IgD-negative memory B cell (primary cell): ENCODE measurements at regions not wholly inside any gene's neighbourhood (a gene's known extent, or its start where the extent isn't known, plus 50 kb on each side); places are given as distances from the start of the nearest gene placed in this dataset.
A peak's percentile ranks its signal among the peaks of the same experiment; 100 is the strongest.

Experiments used
- H3K27ac Mint-ChIP-seq, 3 donors: one replicate each; pipeline ENCODE4 v1.8.0; 2020 to 2022; ENCODE audit warnings: mild to moderate bottlenecking in 3 of 3, mixed read lengths in 3 of 3, moderate library complexity in 1 of 3
- H3K27me3 Mint-ChIP-seq: one replicate; pipeline ENCODE4 v1.8.0; 2021; ENCODE audit warnings: mixed read lengths
- H3K36me3 Mint-ChIP-seq: one replicate; pipeline ENCODE4 v1.8.0; 2020; ENCODE audit warnings: mild to moderate bottlenecking, mixed read lengths
- H3K4me1 Mint-ChIP-seq, 3 donors: one replicate each; pipeline ENCODE4 v1.8.0; 2020 to 2022; ENCODE audit warnings: mixed read lengths in 3 of 3, mild to moderate bottlenecking in 1 of 3
- H3K4me3 Mint-ChIP-seq, 4 donors: one replicate each; pipeline ENCODE4 v1.8.0; 2020 to 2022; ENCODE audit warnings: mild to moderate bottlenecking in 4 of 4, mixed read lengths in 4 of 4, moderate library complexity in 3 of 4
- H3K9me3 Mint-ChIP-seq, 3 donors: one replicate each; pipeline ENCODE4 v1.8.0; 2020 to 2021; ENCODE audit warnings: mixed read lengths in 3 of 3, mild to moderate bottlenecking in 1 of 3

GRCh38 chr1:200354243-200354642 is 55.6 kb downstream of the ZNF281 start:
- Mint-ChIP-seq H3K36me3 (peaks cover 1% of the 10 kb centered on the region), H3K27ac (no peak overlapping the region), H3K9me3 (no peaks in the 10 kb centered on the region), H3K4me3 (no peak overlapping the region), H3K4me1 (peaks cover 18 to 25% (median 22%) of the 10 kb centered on the region in 3 donors), H3K27me3 (no peaks in the 10 kb centered on the region)

- Mint-ChIP-seq H3K4me3 (peak overlapping the region in 1 of 4 donors; percentile 18), H3K27ac (no peak overlapping the region), H3K9me3 (no peaks in the 10 kb centered on the region), H3K27me3 (no peaks in the 10 kb centered on the region), H3K36me3 (peaks cover 1% of the 10 kb centered on the region), H3K4me1 (peaks cover 16 to 25% (median 22%) of the 10 kb centered on the region in 3 donors)
Measured at GRCh38 chr1:200353232-200353631, 56.6 kb downstream of the ZNF281 start.

GRCh38 chr1:200351826-200352549 is 57.8 kb downstream of the ZNF281 start:
- H3K36me3 Mint-ChIP-seq: peaks cover 1% of the 10 kb centered on the region
- H3K9me3 Mint-ChIP-seq: no peaks in the 10 kb centered on the region
- peak overlapping the region in 3 of 4 donors; percentile 18 to 66 (median 22) for H3K4me3 Mint-ChIP-seq
- H3K27me3 Mint-ChIP-seq: no peaks in the 10 kb centered on the region
- peaks cover 16 to 25% (median 22%) of the 10 kb centered on the region in 3 donors for H3K4me1 Mint-ChIP-seq
- peak overlapping the region in 1 of 3 donors; percentile 37 for H3K27ac Mint-ChIP-seq

- peak overlapping the region in 1 of 3 donors; percentile 37 for H3K27ac Mint-ChIP-seq
Measured at GRCh38 chr1:200351425-200351824, 58.4 kb downstream of the ZNF281 start.

GRCh38 chr1:200346700-200347099 is 63.1 kb downstream of the ZNF281 start:
- Mint-ChIP-seq H3K4me3 (no peak overlapping the region), H3K27me3 (no peaks in the 10 kb centered on the region), H3K4me1 (peaks cover 2 to 10% (median 6%) of the 10 kb centered on the region in 3 donors), H3K36me3 (no peaks in the 10 kb centered on the region), H3K9me3 (no peaks in the 10 kb centered on the region), H3K27ac (no peak overlapping the region)

More at GRCh38 chr1:200351425-200351824, 58.4 kb downstream of the ZNF281 start:
- Mint-ChIP-seq H3K4me3 (peak overlapping the region in 2 of 4 donors; percentile 13 to 60), H3K36me3 (peaks cover 1% of the 10 kb centered on the region), H3K9me3 (no peaks in the 10 kb centered on the region), H3K4me1 (peaks cover 16 to 25% (median 22%) of the 10 kb centered on the region in 3 donors), H3K27me3 (no peaks in the 10 kb centered on the region)

GRCh38 chr1:200345520-200345919 is 64.3 kb downstream of the ZNF281 start:
- H3K27ac Mint-ChIP-seq: no peak overlapping the region
- peaks cover 3 to 6% (median 4%) of the 10 kb centered on the region in 3 donors for H3K4me1 Mint-ChIP-seq
- H3K9me3 Mint-ChIP-seq: no peaks in the 10 kb centered on the region
- no peak overlapping the region for H3K4me3 Mint-ChIP-seq
- H3K36me3 Mint-ChIP-seq: peaks cover 1% of the 10 kb centered on the region
- H3K27me3 Mint-ChIP-seq: no peaks in the 10 kb centered on the region

GRCh38 chr1:200343874-200344273 is 66.0 kb downstream of the ZNF281 start:
- H3K36me3 Mint-ChIP-seq: peaks cover 1% of the 10 kb centered on the region
- peak overlapping the region in 1 of 4 donors; percentile 8 for H3K4me3 Mint-ChIP-seq
- H3K27ac Mint-ChIP-seq: peak overlapping the region in 1 of 3 donors; percentile 80
- no peaks in the 10 kb centered on the region for H3K27me3 Mint-ChIP-seq
- no peaks in the 10 kb centered on the region for H3K9me3 Mint-ChIP-seq
- peaks cover 4 to 6% (median 5%) of the 10 kb centered on the region in 3 donors for H3K4me1 Mint-ChIP-seq

- Mint-ChIP-seq H3K9me3 (no peaks in the 10 kb centered on the region), H3K27ac (no peak overlapping the region), H3K27me3 (no peaks in the 10 kb centered on the region), H3K4me3 (no peak overlapping the region), H3K4me1 (peaks cover 15% of the 10 kb centered on the region in 3 donors), H3K36me3 (peaks cover 1% of the 10 kb centered on the region)
Measured at GRCh38 chr1:200342511-200343311, 67.1 kb downstream of the ZNF281 start.

GRCh38 chr1:200338451-200338850 is 71.4 kb downstream of the ZNF281 start:
- peak overlapping the region in 2 of 3 donors; percentile 47 to 85 for H3K27ac Mint-ChIP-seq
- peaks cover 1% of the 10 kb centered on the region for H3K36me3 Mint-ChIP-seq

GRCh38 chr1:200337831-200338230 is 72.0 kb downstream of the ZNF281 start:
- peak overlapping the region in 3 of 4 donors; percentile 7 to 77 (median 61) for H3K4me3 Mint-ChIP-seq
- H3K27ac Mint-ChIP-seq: peak overlapping the region; percentile 12 to 60 (median 47)
- H3K27me3 Mint-ChIP-seq: no peaks in the 10 kb centered on the region
- H3K9me3 Mint-ChIP-seq: no peaks in the 10 kb centered on the region
- peaks cover 26 to 29% (median 28%) of the 10 kb centered on the region in 3 donors for H3K4me1 Mint-ChIP-seq
- peaks cover 1% of the 10 kb centered on the region for H3K36me3 Mint-ChIP-seq

More at GRCh38 chr1:200338451-200338850, 71.4 kb downstream of the ZNF281 start:
- Mint-ChIP-seq H3K4me3 (peak overlapping the region in 3 of 4 donors; percentile 7 to 77 (median 66)), H3K4me1 (peaks cover 26 to 29% (median 28%) of the 10 kb centered on the region in 3 donors), H3K9me3 (no peaks in the 10 kb centered on the region), H3K27me3 (no peaks in the 10 kb centered on the region)

GRCh38 chr1:200337410-200337809 is 72.4 kb downstream of the ZNF281 start:
- no peaks in the 10 kb centered on the region for H3K9me3 Mint-ChIP-seq
- H3K36me3 Mint-ChIP-seq: peaks cover 1% of the 10 kb centered on the region
- H3K4me1 Mint-ChIP-seq: peaks cover 22 to 28% (median 27%) of the 10 kb centered on the region in 3 donors
- peak overlapping the region; percentile 12 to 60 (median 47) for H3K27ac Mint-ChIP-seq
- H3K4me3 Mint-ChIP-seq: peak overlapping the region in 3 of 4 donors; percentile 7 to 77 (median 61)
- no peaks in the 10 kb centered on the region for H3K27me3 Mint-ChIP-seq

- no peaks in the 10 kb centered on the region for H3K27me3 Mint-ChIP-seq
- peaks cover 1% of the 10 kb centered on the region for H3K36me3 Mint-ChIP-seq
- peaks cover 22 to 28% (median 27%) of the 10 kb centered on the region in 3 donors for H3K4me1 Mint-ChIP-seq
- H3K27ac Mint-ChIP-seq: peak overlapping the region in 1 of 3 donors; percentile 47
- H3K4me3 Mint-ChIP-seq: peak overlapping the region in 2 of 4 donors; percentile 61 to 77
- H3K9me3 Mint-ChIP-seq: no peaks in the 10 kb centered on the region
Measured at GRCh38 chr1:200336901-200337391, 72.9 kb downstream of the ZNF281 start.

GRCh38 chr1:200336101-200336845 is 73.6 kb downstream of the ZNF281 start:
- H3K4me3 Mint-ChIP-seq: peak overlapping the region in 1 of 4 donors; percentile 35
- H3K4me1 Mint-ChIP-seq: peaks cover 22 to 27% (median 25%) of the 10 kb centered on the region in 3 donors
- no peaks in the 10 kb centered on the region for H3K9me3 Mint-ChIP-seq
- H3K36me3 Mint-ChIP-seq: peaks cover 1% of the 10 kb centered on the region
- no peaks in the 10 kb centered on the region for H3K27me3 Mint-ChIP-seq
- H3K27ac Mint-ChIP-seq: peak overlapping the region in 1 of 3 donors; percentile 47

- H3K4me1 Mint-ChIP-seq: peaks cover 22 to 26% (median 24%) of the 10 kb centered on the region in 3 donors
- H3K36me3 Mint-ChIP-seq: no peaks in the 10 kb centered on the region
- no peak overlapping the region for H3K4me3 Mint-ChIP-seq
Measured at GRCh38 chr1:200334661-200335256, 75.1 kb downstream of the ZNF281 start.

More at GRCh38 chr1:200334661-200335256, 75.1 kb downstream of the ZNF281 start:
- H3K9me3 Mint-ChIP-seq: no peaks in the 10 kb centered on the region
- no peaks in the 10 kb centered on the region for H3K27me3 Mint-ChIP-seq
- no peak overlapping the region for H3K27ac Mint-ChIP-seq
